HG02885 (cell line): ENCODE measurements at regions not wholly inside any gene's neighbourhood (a gene's known extent, or its start where the extent isn't known, plus 50 kb on each side); places are given as distances from the start of the nearest gene placed in this dataset.
"Not testable (repeated sequence)": the region's sequence is repeated elsewhere in the genome, so short reads cannot be mapped to it uniquely, and the experiment has no call there.

Experiments
- ATAC-seq: cut with Tn5 transposase; IDR thresholded peaks from one replicate; pipeline ENCODE4 v1.9.1; 2021; ENCODE audit warnings: mild to moderate bottlenecking; ENCODE audit not compliant: unreplicated experiment, poor library complexity

DNA sequence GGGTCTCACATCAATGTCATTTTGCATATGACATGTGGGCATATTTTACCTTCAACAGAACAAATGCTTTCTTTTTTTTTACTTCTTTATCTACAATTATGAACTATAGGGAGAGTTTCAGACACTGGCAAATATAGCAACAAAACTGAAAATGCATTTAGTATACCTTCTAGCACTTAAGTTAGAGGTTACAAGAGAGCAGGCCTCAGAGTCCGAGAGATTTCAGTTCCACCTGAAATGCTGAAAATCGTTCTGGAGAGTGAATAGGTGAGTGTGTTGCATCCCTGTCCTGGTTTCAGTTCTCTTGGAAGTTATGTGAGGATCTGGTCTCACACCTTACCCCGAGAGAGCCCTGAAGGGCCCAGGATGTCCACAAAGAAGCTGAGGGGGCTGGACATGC, 337.8 kb upstream of the FRG1 start:
- not testable (repeated sequence) for ATAC-seq

DNA sequence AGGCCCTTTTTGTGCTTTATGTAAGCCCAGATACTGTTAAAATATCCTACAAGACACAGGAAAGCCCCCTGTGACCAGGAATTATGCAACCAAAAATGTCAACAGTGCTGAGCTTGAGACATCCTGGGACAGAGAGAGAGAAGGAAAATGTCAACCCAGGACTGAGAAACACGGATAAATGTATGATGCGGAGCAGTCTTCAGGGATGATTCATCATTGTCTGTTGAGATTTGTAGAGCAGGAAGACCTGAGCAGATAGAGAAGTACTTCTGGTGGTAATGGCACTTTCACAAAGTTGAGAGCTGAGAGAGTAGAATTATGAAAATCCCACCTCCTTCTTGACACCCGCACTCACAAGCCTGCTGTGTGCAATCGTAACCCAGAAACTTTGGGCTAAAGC, 330.1 kb upstream of the FRG1 start:
- ATAC-seq = not testable (repeated sequence)

DNA sequence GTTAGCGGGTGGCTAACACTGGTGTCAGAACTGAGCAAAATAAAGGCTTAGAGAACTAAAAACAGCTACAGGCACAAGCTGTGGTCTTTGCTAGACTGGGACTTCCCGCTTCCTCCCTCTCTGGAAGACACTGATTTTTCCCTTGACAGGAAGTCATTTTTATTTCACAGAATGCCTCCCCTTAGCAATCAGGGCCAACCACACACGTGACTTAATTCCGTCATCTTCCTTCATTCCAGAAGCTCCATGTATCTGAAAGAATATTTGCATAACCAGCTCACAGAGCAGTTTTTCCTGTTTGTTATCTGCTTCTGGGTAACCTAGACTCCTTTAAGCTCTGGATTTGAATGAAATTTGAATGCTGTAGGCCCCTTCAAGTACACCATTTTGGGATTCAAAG, 327.5 kb upstream of the FRG1 start:
- no peak for ATAC-seq

DNA sequence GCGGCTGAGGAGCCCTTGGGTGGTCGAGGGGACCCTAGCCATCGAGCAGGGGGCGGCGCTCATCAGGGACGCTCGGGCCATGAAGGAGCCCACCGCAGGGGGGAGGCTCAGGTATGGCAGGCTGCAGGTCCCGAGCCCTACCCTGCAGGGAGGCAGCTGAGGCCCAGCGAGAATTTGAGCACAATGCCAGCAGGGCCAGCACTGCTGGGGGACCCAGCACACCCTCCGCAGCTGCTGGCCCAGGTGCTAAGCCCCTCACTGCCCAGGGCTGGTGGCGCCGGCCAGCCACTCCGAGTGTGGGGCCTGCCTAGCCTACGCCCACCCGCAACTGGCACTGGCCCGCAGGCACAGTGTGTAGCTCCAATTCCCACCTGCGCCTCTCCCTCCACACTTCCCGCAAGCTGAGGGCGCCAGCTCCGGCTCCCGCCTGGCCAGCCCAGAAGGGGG, 325.4 kb upstream of the FRG1 start:
- no peak for ATAC-seq

DNA sequence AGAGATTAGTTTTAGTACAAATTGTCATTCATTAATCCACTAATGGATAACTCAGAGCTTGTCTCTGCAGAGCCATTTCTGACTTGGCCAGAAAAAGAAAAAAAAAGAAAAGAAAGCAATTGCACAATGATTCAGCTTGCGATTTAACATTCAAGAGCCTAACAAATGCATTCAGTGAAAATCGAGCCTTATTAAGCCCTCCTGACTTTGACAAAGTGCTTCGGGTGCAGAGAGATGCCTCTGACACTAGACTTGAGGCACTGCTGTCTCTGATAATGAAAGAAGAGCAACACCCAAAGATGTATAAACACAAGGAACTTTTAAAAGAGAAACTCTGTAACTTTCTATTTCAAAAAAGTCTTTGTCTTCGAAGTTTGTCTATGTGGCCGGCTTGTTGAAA, 322.9 kb upstream of the FRG1 start:
- not testable (repeated sequence) for ATAC-seq

DNA sequence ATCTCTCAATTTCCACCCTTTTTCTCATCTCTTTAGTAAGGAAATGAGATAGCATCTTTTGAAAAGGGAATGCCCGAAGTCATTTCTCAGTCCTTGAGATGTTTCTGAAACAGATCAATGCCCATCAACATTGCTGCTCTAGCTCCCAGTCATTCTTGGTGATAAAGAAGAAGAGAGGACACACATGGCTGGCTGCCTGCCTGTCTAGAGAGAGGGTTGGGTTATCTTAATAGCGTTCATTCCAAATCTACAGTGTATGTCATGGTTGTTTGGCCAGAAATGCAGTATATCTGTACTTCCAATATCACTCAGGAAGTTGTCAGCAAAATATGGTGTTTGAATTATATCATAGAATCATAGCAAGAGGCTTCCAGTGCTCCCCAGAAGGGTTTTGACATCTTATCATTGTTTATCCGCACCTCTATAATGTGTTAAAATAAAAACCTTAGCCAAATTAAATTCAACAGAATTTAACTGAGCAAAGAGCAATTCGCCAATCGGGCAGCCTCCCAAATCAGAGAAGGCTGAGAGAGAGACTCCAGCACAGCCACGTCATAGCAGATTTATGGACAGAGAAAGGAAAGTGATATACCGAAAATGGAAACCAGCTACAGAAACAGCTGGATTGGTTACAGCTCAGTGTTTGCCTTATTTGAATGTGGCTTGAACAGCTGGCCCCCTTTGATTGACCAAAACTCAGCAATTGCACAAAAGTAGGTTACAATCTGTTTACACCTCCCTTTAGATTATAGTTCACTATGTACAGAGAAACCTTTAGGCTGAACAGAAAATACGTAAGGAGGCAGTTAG, 321.0 kb upstream of the FRG1 start:
- not testable (repeated sequence) for ATAC-seq

DNA sequence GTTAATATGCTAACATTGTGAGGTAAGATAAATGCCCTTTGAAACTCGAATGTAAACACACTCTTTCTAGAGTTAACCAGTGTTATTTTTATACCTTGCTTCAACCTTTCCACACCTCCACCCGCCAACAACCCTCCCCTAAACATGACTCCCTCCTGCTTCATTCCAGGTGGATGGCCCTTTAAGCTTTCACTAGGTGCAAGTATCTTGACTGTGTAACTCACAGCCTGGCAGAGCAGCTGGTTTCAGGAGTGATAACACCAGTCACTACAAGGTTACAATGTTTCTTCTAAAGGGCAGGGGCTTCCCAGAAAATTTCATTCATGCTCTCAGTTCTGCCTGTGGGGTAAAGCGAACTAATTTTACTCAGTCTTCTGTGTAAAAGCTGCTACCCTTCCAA, 318.1 kb upstream of the FRG1 start:
- not testable (repeated sequence) for ATAC-seq

DNA sequence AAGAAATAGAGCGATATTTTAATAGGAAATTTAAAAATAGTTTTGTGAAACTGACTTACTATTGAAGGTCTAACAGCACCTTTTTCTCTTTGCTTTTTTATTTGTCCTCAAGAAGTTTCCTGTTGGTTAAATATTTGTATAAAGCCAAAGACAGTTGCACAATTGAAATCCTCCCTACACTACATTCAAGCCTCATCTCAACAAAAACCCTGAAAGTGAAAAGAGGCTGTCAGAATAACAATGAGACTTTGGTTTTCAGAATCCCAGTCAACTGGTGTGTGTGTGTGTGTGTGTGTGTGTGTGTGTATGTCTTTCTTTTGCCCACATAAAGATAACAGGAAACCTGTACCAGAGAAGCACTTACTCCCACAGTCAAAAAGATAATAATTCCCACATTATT, 313.6 kb upstream of the FRG1 start:
- not testable (repeated sequence) for ATAC-seq

DNA sequence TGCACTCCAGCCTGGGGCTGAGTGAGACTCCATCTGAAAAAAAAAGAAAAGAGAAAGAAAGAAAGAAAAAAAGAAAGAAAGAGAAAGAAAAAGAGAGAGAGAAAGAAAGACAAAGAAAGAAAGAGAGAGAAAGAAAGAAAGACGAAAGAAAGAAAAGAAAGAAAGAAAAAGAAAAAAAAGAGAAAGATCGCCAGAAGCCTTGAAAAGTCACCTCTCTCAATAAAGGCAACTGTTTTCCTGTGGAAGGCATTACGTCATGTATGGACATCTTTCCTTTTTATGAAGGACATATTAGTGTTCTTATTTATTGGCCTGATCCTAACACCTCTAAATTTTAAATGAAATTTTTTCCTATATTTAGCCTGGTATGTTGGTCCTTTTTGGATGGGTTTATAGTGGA, 310.9 kb upstream of the FRG1 start:
- not testable (repeated sequence) for ATAC-seq

DNA sequence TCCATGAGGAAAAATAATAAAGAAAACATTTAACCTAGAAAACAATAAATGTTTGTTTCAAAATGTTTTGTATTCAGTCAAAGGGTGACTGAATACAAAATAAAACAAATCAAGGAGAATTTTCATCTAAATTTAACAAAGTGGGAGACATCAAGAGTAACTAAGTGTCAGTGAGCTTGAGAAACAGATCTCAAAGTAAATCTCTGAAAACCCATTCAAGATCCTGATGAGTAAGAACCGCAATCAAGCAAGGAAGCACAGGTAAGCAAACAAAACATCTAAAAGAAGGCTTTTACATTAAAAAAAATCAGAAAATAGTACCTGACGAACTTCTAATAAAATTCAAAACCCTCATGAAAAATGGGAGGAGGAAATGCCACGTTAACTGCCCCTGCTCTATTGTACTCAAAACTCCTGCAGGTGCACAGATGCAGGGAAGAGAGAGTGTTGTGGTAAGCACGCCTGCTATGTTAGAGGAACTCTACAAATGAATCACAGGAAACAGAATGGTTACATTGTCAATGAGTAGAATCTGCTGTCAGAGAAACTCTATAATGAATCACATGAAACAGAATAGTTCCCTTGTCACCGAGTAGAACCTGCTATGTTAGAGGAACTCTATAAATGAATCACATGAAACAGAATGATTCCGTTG, 309.6 kb upstream of the FRG1 start:
- peak; percentile 94 for ATAC-seq

DNA sequence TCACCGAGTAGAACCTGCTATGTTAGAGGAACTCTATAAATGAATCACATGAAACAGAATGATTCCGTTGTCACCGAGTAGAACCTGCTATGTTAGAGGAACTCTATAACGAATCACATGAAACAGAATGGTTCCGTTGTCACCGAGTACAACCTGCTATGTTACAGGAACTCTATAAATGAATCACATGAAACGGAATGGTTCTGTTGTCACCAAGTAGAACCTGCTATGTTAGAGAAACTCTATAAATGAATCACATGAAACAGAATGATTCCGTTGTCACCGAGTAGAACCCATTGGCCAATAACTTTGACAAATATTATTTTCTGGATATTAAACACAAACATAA, 309.1 kb upstream of the FRG1 start:
- ATAC-seq = not testable (repeated sequence)

DNA sequence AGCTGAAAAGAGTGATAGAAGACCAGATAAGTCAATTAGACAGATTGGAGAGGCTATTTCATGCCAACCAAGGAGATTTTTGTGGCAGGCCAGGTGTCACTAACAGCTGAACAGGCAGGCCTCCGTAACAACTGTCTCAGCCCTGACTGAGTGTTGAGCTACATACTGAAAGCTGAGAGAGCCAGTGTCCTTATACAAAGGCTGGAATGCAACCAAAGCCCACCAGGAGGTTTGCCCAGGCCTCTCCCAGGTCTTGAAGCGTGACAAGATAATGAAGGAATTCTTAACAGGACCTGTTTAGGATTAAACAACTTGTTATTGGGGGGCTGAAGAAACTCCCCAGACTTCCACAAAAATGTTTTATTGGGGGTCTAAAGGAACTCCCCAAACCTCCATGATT, 290.2 kb upstream of the FRG1 start:
- ATAC-seq = not testable (repeated sequence)

DNA sequence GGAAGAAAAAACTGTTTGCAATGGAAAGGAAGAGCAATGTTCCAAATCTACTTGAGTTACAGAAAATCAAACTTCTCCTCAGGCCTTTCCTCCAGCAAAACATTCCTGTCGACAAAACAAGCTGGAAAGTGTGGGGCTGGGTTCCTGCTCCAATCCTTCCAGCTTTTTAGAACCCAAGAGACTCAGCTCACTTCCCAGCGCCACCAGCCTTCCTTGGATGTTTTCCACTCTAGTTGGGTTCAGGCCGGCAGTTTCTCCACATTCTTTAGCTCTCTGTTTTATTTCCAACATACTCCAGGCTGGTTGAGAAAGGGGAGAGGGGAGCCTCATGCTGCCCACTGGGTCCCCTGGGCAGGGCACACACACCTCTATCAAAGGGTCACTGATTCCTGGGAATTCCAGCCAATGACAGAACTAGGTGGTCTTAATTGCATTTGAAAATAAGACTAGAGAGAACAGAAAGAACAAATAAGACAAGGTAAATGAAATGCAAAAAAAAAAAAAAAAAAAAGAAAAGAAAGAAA, 287.5 kb upstream of the FRG1 start:
- not testable (repeated sequence) for ATAC-seq

DNA sequence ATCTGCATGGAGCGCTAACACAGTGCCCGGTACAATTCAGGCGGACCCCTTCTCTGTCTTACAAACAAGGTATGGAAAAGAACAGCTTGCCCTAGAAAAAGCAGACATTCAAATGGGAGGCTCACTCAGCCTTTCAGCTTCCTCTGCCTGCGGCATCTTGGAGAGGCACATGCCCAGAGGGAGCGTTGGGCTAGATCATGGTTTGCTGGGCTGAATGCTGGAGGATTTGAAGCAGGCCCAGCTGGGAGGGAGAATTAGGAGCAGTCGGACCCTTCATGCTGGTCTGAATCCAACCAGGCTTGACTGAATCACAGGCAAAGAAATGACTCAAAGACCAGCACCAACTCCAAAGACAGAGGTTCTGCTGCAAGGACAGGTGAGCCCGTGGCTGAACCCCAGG, 286.7 kb upstream of the FRG1 start:
- ATAC-seq = not testable (repeated sequence)

DNA sequence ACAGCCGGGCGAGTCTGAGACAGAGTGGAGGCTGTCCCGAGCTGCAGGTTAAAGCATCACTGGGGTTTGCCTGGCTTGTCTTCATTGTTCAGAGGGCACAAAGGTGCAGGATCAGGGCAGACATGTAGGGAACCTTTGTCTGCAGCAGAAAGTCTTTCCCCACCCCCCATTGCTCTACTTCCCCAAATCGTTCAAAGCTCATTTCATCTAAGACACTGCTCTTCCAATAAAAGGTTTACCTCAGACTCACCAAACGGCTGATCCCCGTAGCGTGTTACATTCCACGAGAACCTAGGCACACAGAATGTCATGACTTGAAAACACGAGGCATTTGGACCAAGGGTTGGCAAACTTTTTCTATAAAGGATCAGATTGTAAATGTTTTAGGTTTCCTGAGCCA, 286.3 kb upstream of the FRG1 start:
- ATAC-seq = not testable (repeated sequence)

DNA sequence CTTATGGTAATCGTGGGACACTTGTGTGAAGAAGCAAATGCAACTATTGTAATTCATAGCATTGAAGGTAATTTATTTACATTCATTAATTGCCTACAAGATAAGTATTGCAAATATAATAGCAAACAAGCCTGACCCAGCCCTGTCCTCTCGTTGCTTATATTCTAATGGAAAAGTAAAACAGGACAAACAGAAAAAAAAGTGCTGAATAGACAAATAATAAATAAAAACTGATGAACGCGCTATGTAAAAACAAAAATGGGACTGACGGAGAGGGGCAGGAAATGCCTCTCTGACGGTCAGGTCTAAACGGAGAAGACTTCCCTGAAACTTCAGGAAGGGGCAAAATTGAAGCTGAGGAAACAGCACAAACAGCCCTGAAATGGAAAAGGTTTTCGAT, 284.9 kb upstream of the FRG1 start:
- ATAC-seq = not testable (repeated sequence)

DNA sequence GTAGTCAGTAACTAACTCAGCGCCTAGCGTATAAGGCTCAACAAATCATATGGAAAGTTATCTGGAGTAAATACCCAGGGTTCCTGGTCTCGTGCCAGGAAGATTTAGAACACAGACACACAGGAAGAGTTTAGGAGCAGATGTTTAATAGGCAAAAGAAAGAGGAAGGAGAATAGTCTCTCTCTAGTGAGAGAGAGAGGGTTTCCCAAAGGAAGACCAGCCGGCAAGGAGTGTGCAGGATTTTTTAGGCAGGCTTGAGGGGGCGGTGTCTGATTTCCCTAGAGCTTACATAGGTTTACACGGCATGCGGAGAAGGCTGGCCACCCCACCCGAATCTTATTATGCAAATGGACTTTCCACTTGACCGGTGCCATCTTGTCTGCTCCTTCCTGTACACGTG, 284.0 kb upstream of the FRG1 start:
- ATAC-seq = no peak

DNA sequence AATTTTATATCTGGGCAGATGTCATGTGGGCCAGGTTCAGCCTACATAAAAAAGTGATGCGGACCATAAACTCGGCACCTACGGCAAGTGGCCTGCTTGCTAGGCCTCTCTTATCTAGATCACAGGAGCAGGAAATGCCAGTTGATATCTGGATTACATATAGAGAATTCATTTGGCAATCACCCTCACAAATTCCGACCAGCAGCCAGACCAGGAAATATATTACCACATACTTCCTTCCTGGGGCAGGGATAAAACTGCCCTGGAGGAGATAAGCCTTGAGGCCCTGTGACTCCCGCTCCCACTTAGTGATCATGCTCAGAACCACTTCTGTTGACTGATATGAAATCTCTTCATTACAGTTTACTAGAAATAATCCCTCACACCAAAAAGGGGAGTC, 282.4 kb upstream of the FRG1 start:
- not testable (repeated sequence) for ATAC-seq

DNA sequence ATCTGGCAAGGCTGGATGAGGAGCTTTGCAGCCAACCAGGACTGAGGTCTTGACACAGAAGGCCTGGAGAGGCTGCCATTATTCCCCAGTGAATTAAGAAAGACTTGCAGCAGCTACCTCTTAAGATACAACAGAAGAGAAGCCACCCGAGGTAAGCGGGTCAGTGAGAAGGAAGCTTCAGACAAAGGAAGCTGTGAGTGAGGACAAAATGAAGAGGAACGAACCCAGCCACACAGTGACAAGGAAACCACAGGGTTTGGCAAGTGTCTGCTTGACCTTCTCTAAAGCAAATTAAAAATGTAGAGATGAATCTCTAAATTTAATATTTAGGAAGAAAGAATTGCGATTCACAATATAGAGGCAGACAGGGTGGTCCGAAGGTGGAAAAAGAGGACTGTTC, 281.8 kb upstream of the FRG1 start:
- not testable (repeated sequence) for ATAC-seq

DNA sequence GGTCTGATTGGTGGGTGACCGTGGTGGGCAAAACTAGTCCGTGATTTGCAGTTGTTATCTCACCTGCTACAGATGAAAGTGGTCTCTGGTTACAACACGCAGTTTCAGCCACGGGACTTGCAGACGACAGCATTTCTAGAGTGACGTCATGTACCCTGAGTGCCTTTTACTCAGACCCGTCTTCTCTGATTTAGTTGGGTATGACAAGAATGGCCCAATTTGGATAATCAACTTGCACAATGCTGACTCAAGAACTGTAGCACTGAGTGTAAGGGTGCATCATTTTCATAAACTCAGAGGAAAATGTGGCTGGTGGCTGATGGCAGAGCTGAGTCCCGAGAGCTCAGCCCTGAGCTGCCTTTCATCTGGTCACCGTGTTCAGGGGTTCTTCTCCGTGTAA, 281.4 kb upstream of the FRG1 start:
- no peak for ATAC-seq

DNA sequence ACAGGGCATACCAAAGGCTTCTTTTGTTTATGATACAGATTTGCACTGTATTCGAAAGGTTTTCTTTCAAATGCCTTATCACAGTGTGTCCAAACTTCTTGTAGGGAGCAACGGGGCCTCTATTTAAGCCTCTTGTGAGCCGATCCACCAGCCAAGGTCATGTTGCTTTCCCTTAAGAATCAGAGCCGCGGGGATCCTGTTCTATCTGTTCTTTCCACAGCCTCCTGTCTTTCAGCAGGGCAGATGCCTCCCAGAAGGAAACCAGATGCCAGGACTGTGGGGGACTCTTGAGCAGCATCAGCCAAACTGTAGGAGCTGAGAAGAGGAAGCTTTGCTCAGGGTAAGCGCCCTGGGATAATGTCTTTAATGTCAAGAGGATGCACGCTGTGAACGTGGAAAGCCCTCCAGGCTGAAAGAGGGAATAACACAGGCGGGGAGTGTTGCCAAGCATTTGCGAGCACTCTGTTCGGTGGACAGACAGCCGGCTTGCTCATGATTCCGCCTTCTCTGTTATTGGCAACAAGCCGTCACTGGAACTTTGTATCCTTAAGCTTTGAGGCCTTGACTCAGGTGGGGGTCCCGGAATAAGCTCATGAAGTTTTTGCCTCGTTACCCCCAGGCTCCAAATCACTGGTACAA, 279.8 kb upstream of the FRG1 start:
- no peak for ATAC-seq
